Activated naive CD8-positive, alpha-beta T cell treated with anti-CD3 and anti-CD28 coated beads for 36 hours (primary cell): ENCODE measurements at regions not wholly inside any gene's neighbourhood (a gene's known extent, or its start where the extent isn't known, plus 50 kb on each side); places are given as distances from the start of the nearest gene placed in this dataset.
"Not testable (repeated sequence)": the region's sequence is repeated elsewhere in the genome, so short reads cannot be mapped to it uniquely, and the experiment has no call there.

Experiments used
- DNase-seq: peaks from one replicate; pipeline ENCODE4 v3.0.0; 2021
- H3K27ac Mint-ChIP-seq: one replicate; pipeline ENCODE4 v1.8.0; 2022; ENCODE audit warnings: mild to moderate bottlenecking, moderate library complexity, mixed read lengths
- H3K27me3 Mint-ChIP-seq: one replicate; pipeline ENCODE4 v1.8.0; 2022; ENCODE audit warnings: mild to moderate bottlenecking, mixed read lengths
- H3K36me3 Mint-ChIP-seq: one replicate; pipeline ENCODE4 v1.8.0; 2021; ENCODE audit warnings: mild to moderate bottlenecking, mixed read lengths
- H3K4me1 Mint-ChIP-seq: one replicate; pipeline ENCODE4 v1.8.0; 2021; ENCODE audit warnings: mixed read lengths
- H3K4me3 Mint-ChIP-seq: one replicate; pipeline ENCODE4 v1.8.0; 2022; ENCODE audit warnings: mild to moderate bottlenecking, moderate library complexity, mixed read lengths
- H3K9me3 Mint-ChIP-seq: one replicate; pipeline ENCODE4 v1.8.0; 2022; ENCODE audit warnings: mixed read lengths

DNA sequence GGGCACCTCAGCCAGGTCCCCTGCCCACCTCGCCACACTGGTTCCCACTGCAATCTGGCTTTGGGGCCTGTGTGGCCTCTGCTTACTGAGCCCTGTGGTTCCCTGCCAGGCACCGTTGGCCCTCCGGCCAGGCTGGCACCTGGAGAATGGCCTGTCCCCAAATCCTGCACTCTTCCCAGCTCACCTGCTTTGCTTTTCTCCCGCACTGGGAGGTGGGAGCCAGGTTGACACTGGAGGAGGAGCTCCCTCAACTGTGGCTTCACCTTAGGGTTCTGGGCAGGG, 97.0 kb downstream of the SCGB2B2 start:
- Mint-ChIP-seq H3K27me3 (peaks cover 32% of the 10 kb centered on the region), H3K4me3 (no peak overlapping the region), H3K36me3 (no peaks in the 10 kb centered on the region), H3K9me3 (peaks cover 4% of the 10 kb centered on the region), H3K4me1 (no peaks in the 10 kb centered on the region), H3K27ac (no peak overlapping the region)
- DNase-seq, result no peak

DNA sequence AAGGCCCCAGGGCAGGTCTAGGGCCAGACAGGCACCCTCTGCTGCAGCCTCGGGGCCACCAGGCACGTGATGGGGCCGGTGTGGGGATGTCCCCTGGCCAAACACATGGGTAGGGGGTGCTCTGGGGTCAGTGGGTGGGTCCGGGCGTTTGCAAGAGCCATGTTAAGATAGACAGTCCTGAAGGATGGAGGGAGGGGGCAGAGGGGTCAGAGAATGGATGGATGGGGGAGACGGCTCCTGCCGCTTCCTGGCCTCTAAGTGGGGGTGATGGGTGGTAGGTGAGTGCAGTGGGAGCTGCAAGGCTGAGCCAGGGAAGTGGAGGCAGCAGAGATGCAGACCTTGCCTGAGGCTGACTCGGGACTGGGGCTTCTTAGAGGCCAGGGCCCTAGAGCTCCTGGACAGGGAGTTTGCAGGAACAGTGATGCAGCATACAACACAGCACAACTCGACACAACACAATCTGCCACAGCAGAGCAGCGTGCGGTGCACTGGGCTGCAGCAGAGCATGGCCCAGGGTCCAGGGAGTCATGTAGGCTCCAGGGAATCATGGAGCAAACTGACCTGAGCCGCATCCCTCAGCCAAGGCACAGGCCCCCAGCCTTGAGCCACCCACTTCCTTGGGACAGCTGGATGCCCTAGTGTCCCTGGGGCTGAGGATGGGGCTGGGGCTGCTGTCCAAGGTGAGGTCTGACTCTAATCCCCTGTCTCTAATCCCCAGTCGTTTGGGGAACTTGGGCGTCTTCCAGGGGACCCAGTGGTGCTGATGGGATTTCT, 97.5 kb downstream of the SCGB2B2 start:
- Mint-ChIP-seq H3K36me3 (no peaks in the 10 kb centered on the region), H3K4me3 (no peak overlapping the region), H3K27me3 (peaks cover 32% of the 10 kb centered on the region), H3K27ac (no peak overlapping the region), H3K4me1 (no peaks in the 10 kb centered on the region), H3K9me3 (peaks cover 4% of the 10 kb centered on the region)
- no peak for DNase-seq

DNA sequence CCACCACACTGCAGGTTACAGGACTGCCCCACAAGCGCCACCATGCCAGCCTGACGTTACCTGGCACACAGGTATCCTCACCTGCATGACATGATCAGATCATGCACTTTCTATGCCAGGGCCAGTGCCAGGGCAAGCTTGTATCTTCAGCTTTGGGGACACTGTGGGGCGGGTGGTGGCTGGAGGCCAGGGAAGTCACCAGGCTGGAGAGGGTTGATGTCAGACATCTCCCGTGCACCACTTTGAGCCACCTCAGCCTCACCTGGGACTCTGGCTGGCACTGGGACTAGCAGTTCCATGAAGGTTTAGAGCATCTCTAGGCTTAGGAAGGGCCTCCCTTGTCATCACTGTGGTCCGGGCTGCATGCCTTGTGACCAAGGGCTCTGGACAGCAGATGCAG, 97.2 kb downstream of the WTIP start:
- peaks cover 32% of the 10 kb centered on the region for H3K27me3 Mint-ChIP-seq
- peaks cover 2% of the 10 kb centered on the region for H3K9me3 Mint-ChIP-seq
- H3K27ac Mint-ChIP-seq, result no peak overlapping the region
- no peak overlapping the region for H3K4me3 Mint-ChIP-seq
- no peak for DNase-seq
- H3K4me1 Mint-ChIP-seq, result no peaks in the 10 kb centered on the region
- no peaks in the 10 kb centered on the region for H3K36me3 Mint-ChIP-seq

DNA sequence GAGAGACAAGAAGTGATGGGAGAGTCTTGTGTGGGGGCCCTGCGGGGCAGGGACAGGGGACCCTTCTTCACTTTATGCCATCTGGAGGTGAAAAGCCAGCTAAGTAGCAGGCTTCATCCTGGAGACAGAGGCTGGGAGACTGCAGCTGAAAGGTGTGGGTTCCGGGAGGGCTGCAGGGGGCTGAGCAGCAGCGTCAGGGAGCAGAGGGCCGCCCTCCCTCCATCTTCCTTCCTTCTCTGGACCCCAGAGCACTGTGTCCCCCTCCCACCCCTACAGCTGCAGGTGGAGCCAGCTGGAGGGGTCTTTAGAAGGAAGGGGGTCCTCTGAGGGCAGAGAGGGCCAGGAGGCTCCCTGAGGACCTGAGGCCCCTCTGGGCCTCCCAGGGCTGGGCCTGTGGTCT, 96.6 kb downstream of the WTIP start:
- peaks cover 4% of the 10 kb centered on the region for H3K9me3 Mint-ChIP-seq
- H3K4me1 Mint-ChIP-seq, result no peaks in the 10 kb centered on the region

DNA sequence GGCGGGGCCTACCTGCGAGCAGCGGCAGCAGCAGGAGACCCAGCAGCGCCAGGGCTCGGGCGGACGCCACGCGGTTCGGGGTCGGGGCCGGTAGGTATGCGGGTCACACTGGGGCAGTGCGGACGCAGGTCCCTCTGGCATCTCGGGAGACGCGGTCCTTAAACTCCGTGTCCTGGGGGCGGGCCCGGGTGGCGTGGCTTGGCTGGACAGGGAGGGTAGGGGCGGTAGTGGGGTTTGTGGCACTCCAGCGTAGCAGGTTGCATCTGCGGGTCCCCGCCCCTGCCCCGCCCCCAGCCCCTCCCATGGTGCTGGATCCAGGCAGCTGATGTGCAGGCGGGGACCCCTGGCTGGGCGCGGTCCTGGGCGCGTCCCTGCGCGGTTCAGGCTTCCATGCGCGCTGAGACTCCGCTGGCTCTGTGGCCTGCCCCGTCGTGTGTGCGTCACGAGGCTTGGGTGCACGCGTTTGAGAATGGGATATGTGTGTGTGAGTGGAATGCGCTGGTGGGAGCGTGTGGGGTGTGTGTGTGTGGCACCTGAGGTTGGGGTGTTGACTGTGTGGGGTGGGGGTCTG, 96.1 kb downstream of the WTIP start:
- no peak overlapping the region for H3K4me3 Mint-ChIP-seq

More for the DNA sequence above, 96.6 kb downstream of the WTIP start:
- Mint-ChIP-seq H3K4me3 (no peak overlapping the region), H3K27me3 (peaks cover 32% of the 10 kb centered on the region), H3K36me3 (no peaks in the 10 kb centered on the region), H3K27ac (no peak overlapping the region)
- no peak for DNase-seq

DNA sequence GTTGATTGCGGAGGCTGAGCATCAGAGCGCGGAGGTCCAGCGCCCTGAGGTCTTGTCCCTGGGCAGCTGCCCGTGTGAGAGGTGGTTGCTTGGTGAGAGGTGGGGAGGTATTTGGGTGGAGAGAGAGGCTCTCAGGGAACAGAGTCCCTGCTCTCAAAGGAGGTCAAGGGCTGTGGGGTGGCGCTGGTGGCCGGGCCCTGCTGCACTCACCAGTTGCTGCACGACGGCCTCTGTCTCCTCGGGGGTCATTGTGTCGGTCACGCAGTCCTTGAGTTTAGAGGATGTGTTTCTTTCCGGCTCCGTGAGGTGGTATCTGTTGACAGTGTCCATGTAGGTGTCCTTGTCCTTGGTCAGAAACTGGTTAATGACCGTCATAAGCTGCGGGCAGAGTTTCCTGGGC, 95.5 kb downstream of the WTIP start:
- Mint-ChIP-seq H3K4me1 (no peaks in the 10 kb centered on the region), H3K27ac (no peak overlapping the region), H3K4me3 (no peak overlapping the region), H3K36me3 (no peaks in the 10 kb centered on the region), H3K27me3 (peaks cover 32% of the 10 kb centered on the region), H3K9me3 (peaks cover 14% of the 10 kb centered on the region)
- DNase-seq, result no peak

More for the DNA sequence above, 96.1 kb downstream of the WTIP start:
- Mint-ChIP-seq H3K4me1 (no peaks in the 10 kb centered on the region), H3K27me3 (peaks cover 32% of the 10 kb centered on the region), H3K36me3 (no peaks in the 10 kb centered on the region), H3K27ac (no peak overlapping the region), H3K9me3 (peaks cover 10% of the 10 kb centered on the region)
- DNase-seq, result no peak

DNA sequence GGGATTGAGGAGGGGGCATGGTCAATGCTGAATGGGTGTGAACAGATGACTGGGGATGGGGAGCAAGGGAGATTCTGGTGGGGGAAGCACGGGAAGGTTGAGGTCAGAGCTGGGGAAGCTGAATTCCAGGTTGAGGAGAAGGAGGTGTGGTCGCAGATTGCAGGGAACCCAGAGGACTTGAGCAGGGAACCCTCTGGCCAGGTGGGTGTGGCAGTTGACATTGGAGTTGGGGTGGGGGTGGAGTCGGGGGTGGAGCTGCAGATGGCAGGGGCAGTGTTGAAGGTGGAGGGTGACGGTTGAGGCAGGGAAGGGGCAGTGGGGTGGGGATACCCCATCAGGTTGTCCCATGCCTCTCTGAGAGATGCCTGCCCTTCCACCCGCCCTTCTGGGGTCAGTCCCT, 94.7 kb downstream of the WTIP start:
- H3K36me3 Mint-ChIP-seq, result no peaks in the 10 kb centered on the region
- peaks cover 17% of the 10 kb centered on the region for H3K9me3 Mint-ChIP-seq
- DNase-seq, result no peak
- H3K4me3 Mint-ChIP-seq, result no peak overlapping the region
- H3K27me3 Mint-ChIP-seq, result peaks cover 32% of the 10 kb centered on the region
- peak overlapping the region; percentile 6 for H3K27ac Mint-ChIP-seq
- H3K4me1 Mint-ChIP-seq, result no peaks in the 10 kb centered on the region

DNA sequence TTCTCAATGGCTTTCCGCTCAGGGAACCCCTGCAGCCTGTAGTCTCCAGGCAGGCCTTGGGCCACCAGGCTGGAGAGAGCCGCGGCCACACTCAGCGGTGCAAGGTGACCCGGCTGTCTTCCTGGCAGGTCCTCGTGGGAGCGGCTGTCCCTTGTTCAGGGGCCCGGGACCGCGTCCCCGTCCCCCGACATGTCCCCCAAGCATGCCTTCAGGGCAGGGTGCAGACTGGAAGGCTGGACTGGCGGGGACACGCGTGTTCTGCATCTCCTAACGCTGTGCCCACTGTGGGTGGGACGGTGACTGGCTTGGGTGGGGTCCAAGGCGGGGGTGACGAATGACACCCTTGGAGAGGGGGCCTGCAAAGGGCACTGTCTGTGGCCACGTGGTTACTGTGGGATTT, 93.6 kb downstream of the WTIP start:
- peaks cover 24% of the 10 kb centered on the region for H3K9me3 Mint-ChIP-seq
- no peaks in the 10 kb centered on the region for H3K36me3 Mint-ChIP-seq
- no peak for DNase-seq
- no peak overlapping the region for H3K27ac Mint-ChIP-seq
- no peaks in the 10 kb centered on the region for H3K4me1 Mint-ChIP-seq
- peaks cover 32% of the 10 kb centered on the region for H3K27me3 Mint-ChIP-seq
- H3K4me3 Mint-ChIP-seq, result no peak overlapping the region

DNA sequence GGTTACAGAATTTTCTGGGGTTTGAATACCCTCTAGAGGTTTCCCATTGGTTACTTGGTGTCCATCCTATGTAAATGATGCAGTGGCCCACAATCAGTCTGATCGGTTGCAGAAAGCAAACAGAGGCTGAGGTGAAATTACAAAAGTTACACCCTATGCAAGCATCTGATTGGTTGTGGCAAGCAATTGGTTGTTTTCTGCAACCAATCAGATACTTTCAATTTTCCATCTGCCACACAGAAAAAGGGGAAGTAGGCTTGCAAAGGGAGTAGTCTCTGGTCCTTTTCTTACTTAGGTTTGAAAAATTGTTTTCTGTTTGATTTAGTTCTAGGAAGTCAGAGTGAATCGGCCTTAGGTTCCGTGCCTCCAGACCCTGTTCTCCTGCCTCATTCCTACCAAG, 93.1 kb downstream of the WTIP start:
- Mint-ChIP-seq H3K27me3 (peaks cover 32% of the 10 kb centered on the region), H3K27ac (no peak overlapping the region), H3K4me1 (no peaks in the 10 kb centered on the region), H3K9me3 (peaks cover 25% of the 10 kb centered on the region), H3K4me3 (no peak overlapping the region), H3K36me3 (no peaks in the 10 kb centered on the region)
- no peak for DNase-seq

DNA sequence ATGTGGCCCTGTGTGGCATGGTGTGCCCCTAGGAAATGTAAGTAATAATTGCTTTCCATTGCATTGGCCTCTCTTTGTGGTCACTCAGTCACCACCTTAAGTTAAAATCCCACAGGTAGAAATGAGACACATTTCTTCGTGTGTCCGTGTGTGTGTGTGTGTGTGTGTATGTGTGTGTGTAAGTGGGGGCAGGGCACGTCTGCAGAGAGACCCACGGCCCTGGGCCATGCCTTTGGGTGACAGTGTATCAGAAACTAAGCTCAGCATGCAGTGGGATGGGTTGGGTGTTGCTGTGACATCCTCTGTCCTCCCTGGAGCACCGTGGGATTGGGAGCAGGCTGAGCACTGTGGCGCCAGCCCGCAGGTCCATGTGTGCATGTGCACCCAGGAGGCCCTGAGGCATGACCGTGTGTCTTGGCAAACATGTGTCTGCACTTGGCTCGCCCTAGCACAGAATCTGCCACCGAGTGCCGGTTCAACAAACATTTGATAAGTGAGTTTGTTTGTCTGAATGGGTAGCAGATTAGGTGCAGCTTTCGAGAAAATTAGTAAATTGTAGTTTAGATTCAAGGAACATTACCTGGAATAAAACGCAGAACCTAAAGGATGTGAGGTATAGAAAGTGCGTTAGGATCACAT, 91.8 kb downstream of the WTIP start:
- Mint-ChIP-seq H3K36me3 (peaks cover 5% of the 10 kb centered on the region), H3K4me3 (no peak overlapping the region), H3K27ac (no peak overlapping the region)

DNA sequence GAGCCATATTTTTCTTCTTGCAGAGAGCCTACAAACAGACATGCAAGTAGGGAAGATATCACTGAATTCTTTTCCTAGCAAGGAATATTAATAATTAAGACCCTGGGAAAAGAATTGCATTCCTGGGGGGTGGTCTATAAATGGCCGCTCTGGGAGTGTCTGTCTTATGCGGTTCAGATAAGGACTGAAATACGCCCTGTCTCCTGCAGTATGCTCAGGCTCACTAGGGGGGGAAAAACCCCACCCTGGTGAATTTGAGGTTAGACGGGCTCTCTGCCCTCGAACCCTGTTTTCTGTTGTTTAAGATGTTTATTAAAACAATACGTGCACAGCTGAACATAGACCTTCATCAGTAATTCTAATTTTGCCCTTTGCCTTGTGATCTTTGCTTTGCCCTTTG, 88.6 kb downstream of the WTIP start:
- not testable (repeated sequence) for H3K27me3 Mint-ChIP-seq, H3K36me3 Mint-ChIP-seq, DNase-seq, H3K27ac Mint-ChIP-seq, H3K4me3 Mint-ChIP-seq, H3K4me1 Mint-ChIP-seq
- H3K9me3 Mint-ChIP-seq, result peaks cover 40% of the 10 kb centered on the region

More for the DNA sequence above, 91.8 kb downstream of the WTIP start:
- peaks cover 21% of the 10 kb centered on the region for H3K27me3 Mint-ChIP-seq
- DNase-seq, result no peak
- H3K4me1 Mint-ChIP-seq, result no peaks in the 10 kb centered on the region
- H3K9me3 Mint-ChIP-seq, result peaks cover 31% of the 10 kb centered on the region

DNA sequence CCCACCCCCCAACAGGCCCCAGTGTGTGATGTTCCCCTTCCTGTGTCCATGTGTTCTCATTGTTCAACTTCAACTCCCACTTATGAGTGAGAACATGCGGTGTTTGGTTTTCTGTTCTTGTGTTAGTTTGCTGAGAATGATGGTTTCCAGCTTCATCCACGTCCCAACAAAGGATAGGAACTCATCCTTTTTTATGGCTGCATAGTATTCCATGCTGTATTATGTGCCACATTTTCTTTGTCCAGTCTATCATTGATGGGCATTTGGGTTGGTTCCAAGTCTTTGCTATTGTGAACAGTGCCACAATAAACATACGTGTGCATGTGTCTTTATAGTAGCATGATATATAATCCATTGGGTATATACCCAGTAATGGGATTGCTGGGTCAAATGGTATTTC, 80.8 kb downstream of the WTIP start:
- not testable (repeated sequence) for DNase-seq, H3K36me3 Mint-ChIP-seq, H3K4me1 Mint-ChIP-seq, H3K27ac Mint-ChIP-seq, H3K4me3 Mint-ChIP-seq
- peaks cover 19% of the 10 kb centered on the region for H3K9me3 Mint-ChIP-seq
- H3K27me3 Mint-ChIP-seq, result peaks cover 20% of the 10 kb centered on the region
